Smooth muscle cell (in vitro differentiated cells): ENCODE measurements at regions not wholly inside any gene's neighbourhood (a gene's known extent, or its start where the extent isn't known, plus 50 kb on each side); places are given as distances from the start of the nearest gene placed in this dataset.

Source experiments
- DNase-seq: peaks from one replicate; lab custom pipeline; 2025; ENCODE audit not compliant: unreplicated experiment; lab: John Stamatoyannopoulos, UW
- H2AFZ ChIP-seq: fragments of 200-600 bp; sonication (generic); 2 replicates; pipeline ENCODE4 v1.6.0; 2016; ENCODE audit warnings: antibody characterized with exemption, low read depth, mild to moderate bottlenecking
- H3F3A ChIP-seq: fragments of 200-600 bp; sonication (generic); 2 replicates; pipeline ENCODE4 v1.6.0; 2017; ENCODE audit warnings: antibody characterized with exemption, low read depth
- H3K27ac ChIP-seq: fragments of 200-600 bp; sonication (generic); 2 replicates; pipeline ENCODE4 v1.5.1; 2016; ENCODE audit warnings: low read depth, mild to moderate bottlenecking
- H3K27me3 ChIP-seq: fragments of 200-600 bp; sonication (generic); 2 replicates; pipeline ENCODE4 v1.6.1; 2016; ENCODE audit warnings: low read depth, mild to moderate bottlenecking
- H3K36me3 ChIP-seq: fragments of 200-600 bp; sonication (generic); 2 replicates; pipeline ENCODE4 v1.5.1; 2016; ENCODE audit warnings: low read depth
- H3K4me1 ChIP-seq: fragments of 200-600 bp; sonication (generic); 2 replicates; pipeline ENCODE4 v1.5.1; 2016; ENCODE audit warnings: low read depth
- H3K4me2 ChIP-seq: fragments of 200-600 bp; sonication (generic); 2 replicates; pipeline ENCODE4 v1.6.0; 2016; ENCODE audit warnings: mild to moderate bottlenecking
- H3K4me3 ChIP-seq: fragments of 200-600 bp; sonication (generic); 2 replicates; pipeline ENCODE4 v1.5.1; 2016; ENCODE audit warnings: mild to moderate bottlenecking
- H3K79me2 ChIP-seq: fragments of 200-600 bp; sonication (generic); 2 replicates; pipeline ENCODE4 v1.6.0; 2016; ENCODE audit warnings: low read depth, mild to moderate bottlenecking
- H3K9ac ChIP-seq: fragments of 200-600 bp; sonication (generic); 2 replicates; pipeline ENCODE4 v1.6.0; 2016; ENCODE audit warnings: low read depth
- H3K9me3 ChIP-seq: fragments of 200-600 bp; sonication (generic); replicated peaks from 2 replicates; pipeline ENCODE4 v1.5.1; 2016; ENCODE audit warnings: low read depth
- H4K20me1 ChIP-seq: fragments of 200-600 bp; sonication (generic); 2 replicates; pipeline ENCODE4 v1.6.0; 2016; ENCODE audit warnings: low read depth
- whole genome bisulfite sequencing: methylation state at CpG from one replicate; pipeline ENCODE4 v1.1.7; 2016; ENCODE audit warnings: low lambda C conversion rate; 5-methylcytosine and 5-hydroxymethylcytosine counted together
- TF ChIP-seq, protein P1 (sequence below): fragments of 200-600 bp; sonication (generic); IDR thresholded peaks from 2 replicates; pipeline ENCODE4 v1.5.1; 2017; ENCODE audit warnings: borderline replicate concordance, mild to moderate bottlenecking, antibody characterized with exemption; ENCODE audit not compliant: insufficient read depth, poor library complexity, severe bottlenecking

DNA sequence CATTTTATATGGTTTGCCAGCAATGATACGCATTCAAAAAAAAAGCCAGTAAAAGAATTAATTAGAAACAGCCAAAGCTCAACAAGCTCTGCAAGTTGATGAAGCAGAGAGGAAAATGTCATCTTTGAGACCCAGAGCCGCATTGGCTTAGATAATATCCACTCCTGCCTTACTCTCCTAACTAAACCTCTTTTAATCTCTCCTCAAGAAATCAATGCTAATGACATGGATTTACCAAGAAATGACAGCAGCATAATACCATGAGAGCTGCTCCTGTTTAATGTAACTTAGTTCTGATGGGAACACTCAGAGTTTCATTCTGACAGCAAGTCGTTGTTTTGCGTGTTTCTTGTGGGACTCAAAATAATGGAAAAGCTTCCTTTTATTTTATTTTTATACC is 1099.4 kb upstream of the PIK3C3 start:
- H3K4me3 ChIP-seq, result no peak overlapping the region
- no peaks in the 10 kb centered on the region for H3K9me3 ChIP-seq
- H3K36me3 ChIP-seq, result no peaks in the 10 kb centered on the region
- no peaks in the 10 kb centered on the region for H3F3A ChIP-seq
- no peaks in the 10 kb centered on the region for H4K20me1 ChIP-seq
- no peak for DNase-seq
- no peaks in the 10 kb centered on the region for H3K79me2 ChIP-seq
- no peaks in the 10 kb centered on the region for H3K27me3 ChIP-seq
- H2AFZ ChIP-seq, result peak overlapping the region; percentile 63
- H3K9ac ChIP-seq, result no peak overlapping the region
- 51% methylated on average over 4 of the region's 4 CpGs for WGBS
- H3K27ac ChIP-seq, result no peak overlapping the region
- peaks cover 11% of the 10 kb centered on the region for H3K4me1 ChIP-seq
- TF ChIP-seq, protein P1, sequence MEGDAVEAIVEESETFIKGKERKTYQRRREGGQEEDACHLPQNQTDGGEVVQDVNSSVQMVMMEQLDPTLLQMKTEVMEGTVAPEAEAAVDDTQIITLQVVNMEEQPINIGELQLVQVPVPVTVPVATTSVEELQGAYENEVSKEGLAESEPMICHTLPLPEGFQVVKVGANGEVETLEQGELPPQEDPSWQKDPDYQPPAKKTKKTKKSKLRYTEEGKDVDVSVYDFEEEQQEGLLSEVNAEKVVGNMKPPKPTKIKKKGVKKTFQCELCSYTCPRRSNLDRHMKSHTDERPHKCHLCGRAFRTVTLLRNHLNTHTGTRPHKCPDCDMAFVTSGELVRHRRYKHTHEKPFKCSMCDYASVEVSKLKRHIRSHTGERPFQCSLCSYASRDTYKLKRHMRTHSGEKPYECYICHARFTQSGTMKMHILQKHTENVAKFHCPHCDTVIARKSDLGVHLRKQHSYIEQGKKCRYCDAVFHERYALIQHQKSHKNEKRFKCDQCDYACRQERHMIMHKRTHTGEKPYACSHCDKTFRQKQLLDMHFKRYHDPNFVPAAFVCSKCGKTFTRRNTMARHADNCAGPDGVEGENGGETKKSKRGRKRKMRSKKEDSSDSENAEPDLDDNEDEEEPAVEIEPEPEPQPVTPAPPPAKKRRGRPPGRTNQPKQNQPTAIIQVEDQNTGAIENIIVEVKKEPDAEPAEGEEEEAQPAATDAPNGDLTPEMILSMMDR, result no peak
- no peak overlapping the region for H3K4me2 ChIP-seq

DNA sequence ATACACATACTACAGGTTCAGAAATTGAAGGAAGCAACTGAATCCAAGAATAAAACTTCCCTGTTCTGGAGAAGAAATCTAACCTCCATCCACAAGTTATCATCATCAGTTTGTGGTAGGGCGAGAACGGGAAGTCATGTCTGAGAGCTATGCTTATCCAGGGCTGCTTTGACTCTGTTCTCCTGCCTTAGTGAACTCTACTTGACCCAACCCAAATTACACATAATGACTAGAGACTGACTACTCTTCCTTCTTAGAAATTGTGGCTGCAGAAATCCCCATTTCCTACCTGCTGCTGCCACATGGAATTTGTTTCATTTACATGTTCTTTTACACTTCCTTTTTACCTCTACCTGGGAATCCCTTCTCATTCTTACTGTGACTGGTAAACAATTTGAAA is 1102.6 kb upstream of the PIK3C3 start:
- Histone ChIP-seq H3K4me3 (no peak overlapping the region), H2AFZ (no peak overlapping the region), H4K20me1 (no peaks in the 10 kb centered on the region), H3K79me2 (no peaks in the 10 kb centered on the region), H3K27me3 (no peaks in the 10 kb centered on the region), H3F3A (no peaks in the 10 kb centered on the region), H3K27ac (no peak overlapping the region), H3K4me2 (no peak overlapping the region), H3K9ac (no peak overlapping the region), H3K9me3 (no peaks in the 10 kb centered on the region), H3K36me3 (no peaks in the 10 kb centered on the region), H3K4me1 (peaks cover 11% of the 10 kb centered on the region)
- no peak for DNase-seq
- TF ChIP-seq, protein P1, result no peak
- WGBS, result 90% methylated on average over 2 of the region's 2 CpGs

DNA sequence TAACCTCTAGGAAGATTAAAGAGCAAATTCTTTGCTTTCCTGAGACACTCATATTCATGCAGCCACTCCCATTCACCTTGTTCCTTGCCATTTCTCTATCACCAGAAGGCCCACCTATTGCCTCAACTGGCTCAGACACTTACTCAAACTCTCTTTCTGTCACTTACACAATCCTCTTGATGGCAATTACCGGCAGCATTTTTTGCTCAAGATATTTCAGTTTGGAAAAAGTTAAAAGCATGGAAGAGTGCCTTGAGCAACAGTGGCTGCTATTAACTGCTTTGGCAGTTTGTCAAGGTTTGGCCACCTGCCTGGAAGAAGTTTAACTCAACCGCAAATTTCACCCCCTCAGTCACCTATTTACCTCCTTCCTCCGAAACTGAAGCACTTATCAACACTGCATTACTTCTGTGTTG is 1104.0 kb upstream of the PIK3C3 start:
- Histone ChIP-seq H4K20me1 (no peaks in the 10 kb centered on the region), H3K9me3 (no peaks in the 10 kb centered on the region), H3K4me1 (peaks cover 11% of the 10 kb centered on the region), H3K36me3 (no peaks in the 10 kb centered on the region), H2AFZ (no peak overlapping the region), H3K27me3 (no peaks in the 10 kb centered on the region), H3K9ac (no peak overlapping the region), H3K4me3 (no peak overlapping the region), H3K4me2 (no peak overlapping the region), H3F3A (no peaks in the 10 kb centered on the region), H3K27ac (no peak overlapping the region), H3K79me2 (no peaks in the 10 kb centered on the region)
- TF ChIP-seq, protein P1, result no peak
- 81% methylated on average over 3 of the region's 3 CpGs for WGBS
- no peak for DNase-seq

DNA sequence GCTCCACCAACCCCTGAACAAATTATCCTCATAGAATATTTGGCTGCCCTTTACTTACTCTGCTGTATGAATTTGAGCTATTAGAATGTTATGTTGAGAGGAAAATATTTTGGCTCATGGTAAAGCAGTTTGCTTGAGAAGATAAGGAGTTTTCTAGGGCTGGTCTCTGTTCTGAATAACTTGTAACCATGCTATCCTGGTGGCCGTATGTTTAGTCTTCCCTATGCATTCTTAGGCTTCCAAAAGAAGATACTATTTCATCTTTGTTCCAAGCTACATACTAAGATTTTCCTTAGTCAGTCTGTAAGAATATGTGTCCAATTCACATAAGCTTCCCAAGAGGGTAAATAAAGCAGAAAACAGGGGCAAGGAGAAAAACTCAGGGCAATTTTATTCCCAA is 1105.1 kb upstream of the PIK3C3 start:
- Histone ChIP-seq H4K20me1 (no peaks in the 10 kb centered on the region), H3F3A (no peaks in the 10 kb centered on the region), H3K4me2 (no peak overlapping the region), H3K4me3 (no peak overlapping the region), H2AFZ (no peak overlapping the region), H3K9me3 (no peaks in the 10 kb centered on the region), H3K4me1 (peaks cover 2% of the 10 kb centered on the region), H3K79me2 (no peaks in the 10 kb centered on the region), H3K27me3 (no peaks in the 10 kb centered on the region), H3K9ac (no peak overlapping the region), H3K36me3 (no peaks in the 10 kb centered on the region), H3K27ac (no peak overlapping the region)
- TF ChIP-seq, protein P1, result no peak
- DNase-seq, result no peak
- 36% methylated on average over 1 of the region's 1 CpG for WGBS
